Right atrium auricular region (tissue), 2 donors: ENCODE measurements at regions not wholly inside any gene's neighbourhood (a gene's known extent, or its start where the extent isn't known, plus 50 kb on each side); places are given as distances from the start of the nearest gene placed in this dataset.
"Not testable (repeated sequence)": the region's sequence is repeated elsewhere in the genome, so short reads cannot be mapped to it uniquely, and the experiment has no call there.

Experiments used
- DNase-seq: peaks from one replicate; pipeline ENCODE4 v3.0.0-alpha.2; 2019; ENCODE audit warnings: low spot score
- H3K27ac ChIP-seq, 2 donors: fragments of 200-600 bp; sonication (generic); 1 replicate in 1 of 2; 2 replicates in 1 of 2; pipeline ENCODE4 v1.5.1; 2016 to 2019
- H3K27me3 ChIP-seq, 2 donors: fragments of 200-600 bp; sonication (generic); one replicate each; pipeline versions ENCODE4 v1.5.1 to v1.6.0; 2017 to 2019
- H3K36me3 ChIP-seq: fragments of 200-600 bp; sonication (generic); one replicate; pipeline ENCODE4 v1.5.1; 2016
- H3K4me1 ChIP-seq, 2 donors: fragments of 200-600 bp; sonication (generic); one replicate each; pipeline versions ENCODE4 v1.5.1 to v1.6.0; 2017 to 2019
- H3K4me3 ChIP-seq, 2 donors: fragments of 200-600 bp; sonication (generic); 1 replicate in 1 of 2; 2 replicates in 1 of 2; pipeline ENCODE4 v1.5.1; 2017 to 2019; ENCODE audit warnings: mild to moderate bottlenecking in 1 of 2, moderate library complexity in 1 of 2
- H3K9me3 ChIP-seq, 2 donors: fragments of 200-600 bp; sonication (generic); one replicate each; pipeline ENCODE4 v1.5.1; 2019
- CTCF ChIP-seq, 2 donors: fragments of 200-600 bp; sonication (generic); IDR thresholded peaks; one replicate each; pipeline ENCODE4 v1.5.1; 2019; ENCODE audit warnings: antibody characterized with exemption in 2 of 2

GRCh38 chr20:19129306-19129705, 83.1 kb upstream of the SLC24A3 start:
- no peaks in the 10 kb centered on the region for H3K36me3 ChIP-seq
- H3K4me3 ChIP-seq, result no peak overlapping the region
- DNase-seq, result no peak
- no peak overlapping the region for H3K27ac ChIP-seq
- H3K9me3 ChIP-seq, result no peaks in the 10 kb centered on the region
- no peaks in the 10 kb centered on the region for H3K27me3 ChIP-seq
- H3K4me1 ChIP-seq, result no peaks in the 10 kb centered on the region
- no peak for TF ChIP-seq CTCF (IDR thresholded peaks at IDR 0.05)

GRCh38 chr20:19129976-19130612, 82.3 kb upstream of the SLC24A3 start:
- H3K4me1 ChIP-seq, result no peaks in the 10 kb centered on the region
- H3K27me3 ChIP-seq, result no peaks in the 10 kb centered on the region
- H3K27ac ChIP-seq, result no peak overlapping the region
- no peaks in the 10 kb centered on the region for H3K36me3 ChIP-seq
- H3K4me3 ChIP-seq, result no peak overlapping the region
- no peaks in the 10 kb centered on the region for H3K9me3 ChIP-seq
- no peak for TF ChIP-seq CTCF (IDR thresholded peaks at IDR 0.05)
- no peak for DNase-seq

GRCh38 chr20:19130613-19130984, 81.8 kb upstream of the SLC24A3 start:
- no peak for DNase-seq
- H3K4me3 ChIP-seq, result no peak overlapping the region
- TF ChIP-seq CTCF (IDR thresholded peaks at IDR 0.05), result no peak

GRCh38 chr20:19137641-19138040, 74.8 kb upstream of the SLC24A3 start:
- no peaks in the 10 kb centered on the region for H3K36me3 ChIP-seq
- no peak overlapping the region for H3K27ac ChIP-seq
- peaks cover 0 to 9% of the 10 kb centered on the region in 2 donors for H3K9me3 ChIP-seq
- no peak for TF ChIP-seq CTCF (IDR thresholded peaks at IDR 0.05)
- H3K27me3 ChIP-seq, result no peaks in the 10 kb centered on the region
- no peaks in the 10 kb centered on the region for H3K4me1 ChIP-seq
- no peak overlapping the region for H3K4me3 ChIP-seq
- DNase-seq, result no peak

More at GRCh38 chr20:19130613-19130984, 81.8 kb upstream of the SLC24A3 start:
- Histone ChIP-seq H3K27ac (no peak overlapping the region), H3K36me3 (no peaks in the 10 kb centered on the region), H3K27me3 (no peaks in the 10 kb centered on the region), H3K9me3 (peaks cover 0 to 5% of the 10 kb centered on the region in 2 donors), H3K4me1 (no peaks in the 10 kb centered on the region)

- no peaks in the 10 kb centered on the region for H3K4me1 ChIP-seq
- no peak for TF ChIP-seq CTCF (IDR thresholded peaks at IDR 0.05)
- DNase-seq, result no peak
- no peak overlapping the region for H3K27ac ChIP-seq
- H3K36me3 ChIP-seq, result no peaks in the 10 kb centered on the region
- H3K4me3 ChIP-seq, result no peak overlapping the region
- no peaks in the 10 kb centered on the region for H3K27me3 ChIP-seq
- peaks cover 0 to 9% of the 10 kb centered on the region in 2 donors for H3K9me3 ChIP-seq
These were observed 73.7 kb upstream of the SLC24A3 start for GRCh38 chr20:19138758-19139157.

- not testable (repeated sequence) for H3K9me3 ChIP-seq, H3K36me3 ChIP-seq, DNase-seq, H3K27me3 ChIP-seq, H3K27ac ChIP-seq, H3K4me1 ChIP-seq, H3K4me3 ChIP-seq
These were observed 72.9 kb upstream of the SLC24A3 start for GRCh38 chr20:19139584-19139983.
